OCI-LY3 (cell line): ENCODE measurements at regions not wholly inside any gene's neighbourhood (a gene's known extent, or its start where the extent isn't known, plus 50 kb on each side); places are given as distances from the start of the nearest gene placed in this dataset.

Experiments used
- CTCF ChIP-seq: fragments of 200-600, 300-600 bp; sonication (generic); IDR thresholded peaks from 2 replicates; pipeline ENCODE4 v1.5.1; 2014; ENCODE audit warnings: antibody characterized with exemption, low read length, low read depth
- EZH2phosphoT487 ChIP-seq: fragments of 200-600 bp; shearing (Covaris generic); IDR thresholded peaks from 2 replicates; pipeline ENCODE4 v1.6.1; 2018; ENCODE audit warnings: antibody characterized with exemption, mixed run types, low read depth

- TF ChIP-seq CTCF (no peak), EZH2phosphoT487 (no peak)
Measured at GRCh38 chr16:72493716-72494415, 321.9 kb upstream of the PMFBP1 start.
